Activated naive CD4-positive, alpha-beta T cell treated with anti-CD3 and anti-CD28 coated beads for 36 hours (primary cell): ENCODE measurements at regions not wholly inside any gene's neighbourhood (a gene's known extent, or its start where the extent isn't known, plus 50 kb on each side); places are given as distances from the start of the nearest gene placed in this dataset.

Experiments
- CTCF ChIA-PET: fragments of 350-600 bp; sonication (Branson Sonifier 250); formaldehyde crosslinking; loops from one replicate; lab custom pipeline; 2021; ENCODE audit warnings: antibody characterized with exemption; lab: Charles Lee
- DNase-seq: peaks from one replicate; pipeline ENCODE4 v3.0.0-alpha.2; 2020
- H3K27ac Mint-ChIP-seq: one replicate; pipeline ENCODE4 v1.8.0; 2021; ENCODE audit warnings: mild to moderate bottlenecking, mixed read lengths
- H3K27me3 Mint-ChIP-seq: one replicate; pipeline ENCODE4 v1.8.0; 2021; ENCODE audit warnings: low read depth, mixed read lengths
- H3K36me3 Mint-ChIP-seq: one replicate; pipeline ENCODE4 v1.8.0; 2021; ENCODE audit warnings: low read depth, mixed read lengths
- H3K4me1 Mint-ChIP-seq: one replicate; pipeline ENCODE4 v1.8.0; 2021; ENCODE audit warnings: low read depth, mixed read lengths
- H3K4me3 Mint-ChIP-seq: one replicate; pipeline ENCODE4 v1.8.0; 2021; ENCODE audit warnings: mild to moderate bottlenecking, moderate library complexity, mixed read lengths
- H3K9me3 Mint-ChIP-seq: one replicate; pipeline ENCODE4 v1.8.0; 2021; ENCODE audit warnings: mixed read lengths
- intact Hi-C: fragments of 100-400 bp; cut with micrococcal nuclease; formaldehyde crosslinking; loops from one replicate; pipeline ENCODE4 v1.15.1; 2023

DNA sequence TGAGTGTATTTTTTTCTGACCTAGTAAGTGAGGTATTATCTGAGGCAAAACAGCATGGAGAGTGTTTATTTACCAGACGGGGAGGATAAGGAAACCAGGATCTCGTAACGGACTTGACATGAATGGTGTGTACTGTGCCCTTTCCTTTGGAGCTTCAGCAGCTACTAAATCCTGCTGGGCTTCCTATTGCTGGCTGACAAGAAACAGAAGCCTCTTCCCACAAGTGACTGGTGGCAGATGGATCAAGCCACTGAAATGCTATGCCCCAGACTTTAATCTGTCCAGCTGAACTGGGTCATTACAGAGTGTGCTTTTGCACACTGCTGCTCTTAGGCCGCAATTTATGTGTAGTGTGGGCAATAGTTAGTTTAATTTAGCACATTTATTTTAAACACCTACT, 162.7 kb upstream of the MRPS30 start:
- no peak overlapping the region for H3K4me3 Mint-ChIP-seq
- H3K27me3 Mint-ChIP-seq: no peaks in the 10 kb centered on the region
- H3K4me1 Mint-ChIP-seq: no peaks in the 10 kb centered on the region
- CTCF ChIA-PET: interaction anchor here (0.6 to 0.7 kb wide), 3 partner anchors 41 to 174 kb away, joined by 3 to 4 read pairs (median 3); no protein-coding TSS in a partner anchor
- H3K9me3 Mint-ChIP-seq: no peaks in the 10 kb centered on the region
- no peaks in the 10 kb centered on the region for H3K36me3 Mint-ChIP-seq
- no peak overlapping the region for H3K27ac Mint-ChIP-seq
- intact Hi-C loops: no loop called here
- DNase-seq: no peak

- no peaks in the 10 kb centered on the region for H3K4me1 Mint-ChIP-seq
- no peak overlapping the region for H3K4me3 Mint-ChIP-seq
- no peak overlapping the region for H3K27ac Mint-ChIP-seq
- no peak for DNase-seq
- intact Hi-C loops: no loop called here
- no peaks in the 10 kb centered on the region for H3K36me3 Mint-ChIP-seq
- H3K27me3 Mint-ChIP-seq: no peaks in the 10 kb centered on the region
- no peaks in the 10 kb centered on the region for H3K9me3 Mint-ChIP-seq
- CTCF ChIA-PET: no interaction called here
Measured at GRCh38 chr5:44645502-44645901, 163.2 kb upstream of the MRPS30 start.

DNA sequence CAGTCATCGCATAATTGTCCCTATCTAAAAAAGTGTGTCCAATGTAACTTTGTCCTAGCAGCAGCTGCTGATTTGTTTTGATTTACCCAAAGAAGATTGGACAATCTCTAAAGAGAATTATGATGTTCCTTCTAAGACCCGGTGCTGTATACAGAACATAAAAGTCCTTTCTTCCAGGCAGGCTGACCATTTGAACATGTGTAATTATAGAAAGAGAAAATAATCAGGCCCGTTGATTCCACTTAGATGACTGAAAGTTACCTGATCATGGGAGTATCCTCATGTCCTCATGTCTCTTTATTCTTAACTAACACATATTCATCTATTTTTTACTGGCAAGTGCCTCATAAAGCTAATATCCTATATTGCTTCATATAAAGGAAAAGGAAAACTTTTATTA, 164.1 kb upstream of the MRPS30 start:
- no peaks in the 10 kb centered on the region for H3K27me3 Mint-ChIP-seq
- CTCF ChIA-PET: no interaction called here
- no peaks in the 10 kb centered on the region for H3K36me3 Mint-ChIP-seq
- H3K4me3 Mint-ChIP-seq: no peak overlapping the region
- DNase-seq: no peak
- H3K9me3 Mint-ChIP-seq: no peaks in the 10 kb centered on the region
- H3K4me1 Mint-ChIP-seq: no peaks in the 10 kb centered on the region
- H3K27ac Mint-ChIP-seq: no peak overlapping the region
- intact Hi-C loops: no loop called here

GRCh38 chr5:44641820-44642219, 166.9 kb upstream of the MRPS30 start:
- Mint-ChIP-seq H3K27ac (no peak overlapping the region), H3K27me3 (no peaks in the 10 kb centered on the region), H3K36me3 (no peaks in the 10 kb centered on the region), H3K4me3 (no peak overlapping the region), H3K4me1 (no peaks in the 10 kb centered on the region), H3K9me3 (no peaks in the 10 kb centered on the region)
- CTCF ChIA-PET: no interaction called here
- intact Hi-C loops: no loop called here
- no peak for DNase-seq

- Mint-ChIP-seq H3K4me3 (no peak overlapping the region), H3K27ac (no peak overlapping the region), H3K4me1 (no peaks in the 10 kb centered on the region), H3K9me3 (no peaks in the 10 kb centered on the region), H3K36me3 (no peaks in the 10 kb centered on the region), H3K27me3 (no peaks in the 10 kb centered on the region)
- no peak for DNase-seq
- CTCF ChIA-PET: no interaction called here
- intact Hi-C loops: no loop called here
Measured at GRCh38 chr5:44640945-44641456, 167.7 kb upstream of the MRPS30 start.

GRCh38 chr5:44637916-44638869, 170.6 kb upstream of the MRPS30 start:
- H3K36me3 Mint-ChIP-seq: no peaks in the 10 kb centered on the region
- intact Hi-C loops: no loop called here
- peaks cover 1% of the 10 kb centered on the region for H3K9me3 Mint-ChIP-seq
- no peak overlapping the region for H3K27ac Mint-ChIP-seq
- DNase-seq: no peak
- no peaks in the 10 kb centered on the region for H3K4me1 Mint-ChIP-seq
- H3K27me3 Mint-ChIP-seq: no peaks in the 10 kb centered on the region
- no peak overlapping the region for H3K4me3 Mint-ChIP-seq
- CTCF ChIA-PET: no interaction called here

- intact Hi-C loops: no loop called here
- H3K27ac Mint-ChIP-seq: no peak overlapping the region
- H3K4me3 Mint-ChIP-seq: no peak overlapping the region
- DNase-seq: no peak
- H3K36me3 Mint-ChIP-seq: no peaks in the 10 kb centered on the region
- peaks cover 2% of the 10 kb centered on the region for H3K9me3 Mint-ChIP-seq
- CTCF ChIA-PET: no interaction called here
- no peaks in the 10 kb centered on the region for H3K27me3 Mint-ChIP-seq
- H3K4me1 Mint-ChIP-seq: no peaks in the 10 kb centered on the region
Measured at GRCh38 chr5:44632344-44632743, 176.4 kb upstream of the MRPS30 start.

- no peak overlapping the region for H3K4me3 Mint-ChIP-seq
- H3K4me1 Mint-ChIP-seq: no peaks in the 10 kb centered on the region
- intact Hi-C loops: no loop called here
- H3K27ac Mint-ChIP-seq: no peak overlapping the region
- H3K9me3 Mint-ChIP-seq: peaks cover 2% of the 10 kb centered on the region
- no peaks in the 10 kb centered on the region for H3K36me3 Mint-ChIP-seq
- no peak for DNase-seq
- no peaks in the 10 kb centered on the region for H3K27me3 Mint-ChIP-seq
- CTCF ChIA-PET: no interaction called here
Measured at GRCh38 chr5:44626846-44627245, 181.9 kb upstream of the MRPS30 start.

GRCh38 chr5:44622331-44622730, 186.4 kb upstream of the MRPS30 start:
- no peak overlapping the region for H3K4me3 Mint-ChIP-seq
- no peak for DNase-seq
- intact Hi-C loops: no loop called here
- no peaks in the 10 kb centered on the region for H3K36me3 Mint-ChIP-seq
- H3K27ac Mint-ChIP-seq: no peak overlapping the region
- CTCF ChIA-PET: no interaction called here
- H3K9me3 Mint-ChIP-seq: peaks cover 2% of the 10 kb centered on the region
- no peaks in the 10 kb centered on the region for H3K4me1 Mint-ChIP-seq
- H3K27me3 Mint-ChIP-seq: no peaks in the 10 kb centered on the region

- Mint-ChIP-seq H3K4me3 (no peak overlapping the region), H3K27ac (no peak overlapping the region), H3K36me3 (no peaks in the 10 kb centered on the region), H3K27me3 (no peaks in the 10 kb centered on the region), H3K4me1 (no peaks in the 10 kb centered on the region), H3K9me3 (peaks cover 2% of the 10 kb centered on the region)
- CTCF ChIA-PET: no interaction called here
- DNase-seq: no peak
- intact Hi-C loops: no loop called here
Measured at GRCh38 chr5:44619875-44620610, 188.7 kb upstream of the MRPS30 start.

DNA sequence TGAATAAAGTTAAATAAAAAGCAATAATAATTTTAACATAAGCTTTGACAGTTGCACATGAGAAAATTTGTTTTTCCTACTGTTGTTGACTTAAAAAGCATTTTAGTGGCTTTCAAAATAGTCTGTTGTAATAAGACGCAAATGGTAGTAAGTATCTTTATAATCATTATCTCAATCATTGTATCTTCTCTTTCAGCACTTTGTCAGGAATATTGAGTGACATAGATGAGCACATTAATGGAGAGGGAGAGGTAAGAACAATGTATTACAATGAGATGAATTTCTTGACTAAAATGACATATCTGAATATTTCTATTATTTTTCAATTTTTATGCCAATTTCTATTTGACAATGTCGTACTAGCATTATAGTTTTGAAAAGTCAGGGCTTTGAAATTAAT, 193.9 kb upstream of the MRPS30 start:
- H3K9me3 Mint-ChIP-seq: no peaks in the 10 kb centered on the region
- H3K4me1 Mint-ChIP-seq: no peaks in the 10 kb centered on the region
- DNase-seq: no peak
- no peaks in the 10 kb centered on the region for H3K36me3 Mint-ChIP-seq
- no peak overlapping the region for H3K27ac Mint-ChIP-seq
- intact Hi-C loops: no loop called here
- CTCF ChIA-PET: no interaction called here
- H3K4me3 Mint-ChIP-seq: no peak overlapping the region
- H3K27me3 Mint-ChIP-seq: no peaks in the 10 kb centered on the region

- no peak overlapping the region for H3K4me3 Mint-ChIP-seq
Measured at GRCh38 chr5:44613936-44614335, 194.8 kb upstream of the MRPS30 start.

More at GRCh38 chr5:44613936-44614335, 194.8 kb upstream of the MRPS30 start:
- intact Hi-C loops: no loop called here
- no peak for DNase-seq
- Mint-ChIP-seq H3K27me3 (no peaks in the 10 kb centered on the region), H3K9me3 (no peaks in the 10 kb centered on the region), H3K36me3 (no peaks in the 10 kb centered on the region), H3K4me1 (no peaks in the 10 kb centered on the region), H3K27ac (no peak overlapping the region)
- CTCF ChIA-PET: no interaction called here
